Left ventricle myocardium inferior (tissue), 1 donor: ENCODE measurements at regions not wholly inside any gene's neighbourhood (a gene's known extent, or its start where the extent isn't known, plus 50 kb on each side); places are given as distances from the start of the nearest gene placed in this dataset.
"Not testable (repeated sequence)": the region's sequence is repeated elsewhere in the genome, so short reads cannot be mapped to it uniquely, and the experiment has no call there.

Experiments used
- DNase-seq: peaks from one replicate; pipeline ENCODE4 v3.0.0-alpha.2; 2020
- H3K27ac ChIP-seq: fragments of 200-600 bp; replicated peaks from 2 replicates; pipeline ENCODE4 v1.8.0; 2021
- H3K27me3 ChIP-seq: fragments of 200-600 bp; 2 replicates; pipeline ENCODE4 v1.8.0; 2021; ENCODE audit warnings: low read depth
- H3K36me3 ChIP-seq: fragments of 200-600 bp; 2 replicates; pipeline ENCODE4 v1.8.0; 2021
- H3K4me1 ChIP-seq: fragments of 200-600 bp; 2 replicates; pipeline ENCODE4 v1.8.0; 2021
- H3K4me3 ChIP-seq: fragments of 200-600 bp; 2 replicates; pipeline ENCODE4 v1.8.0; 2021; ENCODE audit warnings: mild to moderate bottlenecking, moderate library complexity
- H3K9me3 ChIP-seq: fragments of 200-600 bp; replicated peaks from 2 replicates; pipeline ENCODE4 v1.8.0; 2021
- intact Hi-C: fragments of 100-400 bp; cut with micrococcal nuclease; formaldehyde crosslinking; loops from one replicate; pipeline ENCODE4 v1.11.0; 2022
- TF ChIP-seq, protein P1 (sequence below): fragments of 200-600 bp; IDR thresholded peaks from 2 replicates; pipeline ENCODE4 v1.8.0; 2021; ENCODE audit warnings: antibody characterized with exemption, mild to moderate bottlenecking, borderline replicate concordance
- donor health status: DM: no; HTN: yes; CAD: no; lungs with severe emphysema.

DNA sequence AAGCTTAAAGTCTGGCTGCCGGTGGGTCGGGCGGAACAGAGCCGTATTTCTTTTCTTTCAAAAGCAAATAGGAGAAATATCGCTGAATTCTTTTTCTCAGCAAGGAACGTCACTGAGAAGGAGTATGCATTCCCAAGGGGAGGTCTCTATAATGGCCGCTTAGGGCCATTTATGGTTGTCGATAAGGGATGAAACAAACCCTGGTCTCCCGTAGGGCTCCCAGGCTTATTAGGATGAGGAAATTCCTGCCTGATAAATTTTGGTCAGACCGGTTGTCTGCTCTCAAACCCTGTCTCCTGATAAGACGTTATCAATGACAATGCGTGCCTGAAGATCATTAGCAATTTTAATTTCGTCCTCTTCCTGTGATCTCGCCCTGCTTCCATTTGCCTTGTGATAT is 227.7 kb upstream of the ZEB2 start:
- no peak for DNase-seq
- no peak overlapping the region for H3K4me3 ChIP-seq
- H3K9me3 ChIP-seq, result peaks cover 56% of the 10 kb centered on the region
- H3K36me3 ChIP-seq, result no peaks in the 10 kb centered on the region
- no peaks in the 10 kb centered on the region for H3K27me3 ChIP-seq
- H3K4me1 ChIP-seq, result no peaks in the 10 kb centered on the region
- TF ChIP-seq, protein P1, sequence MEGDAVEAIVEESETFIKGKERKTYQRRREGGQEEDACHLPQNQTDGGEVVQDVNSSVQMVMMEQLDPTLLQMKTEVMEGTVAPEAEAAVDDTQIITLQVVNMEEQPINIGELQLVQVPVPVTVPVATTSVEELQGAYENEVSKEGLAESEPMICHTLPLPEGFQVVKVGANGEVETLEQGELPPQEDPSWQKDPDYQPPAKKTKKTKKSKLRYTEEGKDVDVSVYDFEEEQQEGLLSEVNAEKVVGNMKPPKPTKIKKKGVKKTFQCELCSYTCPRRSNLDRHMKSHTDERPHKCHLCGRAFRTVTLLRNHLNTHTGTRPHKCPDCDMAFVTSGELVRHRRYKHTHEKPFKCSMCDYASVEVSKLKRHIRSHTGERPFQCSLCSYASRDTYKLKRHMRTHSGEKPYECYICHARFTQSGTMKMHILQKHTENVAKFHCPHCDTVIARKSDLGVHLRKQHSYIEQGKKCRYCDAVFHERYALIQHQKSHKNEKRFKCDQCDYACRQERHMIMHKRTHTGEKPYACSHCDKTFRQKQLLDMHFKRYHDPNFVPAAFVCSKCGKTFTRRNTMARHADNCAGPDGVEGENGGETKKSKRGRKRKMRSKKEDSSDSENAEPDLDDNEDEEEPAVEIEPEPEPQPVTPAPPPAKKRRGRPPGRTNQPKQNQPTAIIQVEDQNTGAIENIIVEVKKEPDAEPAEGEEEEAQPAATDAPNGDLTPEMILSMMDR, result no peak
- H3K27ac ChIP-seq, result no peak overlapping the region
- intact Hi-C loops, result no loop called here

DNA sequence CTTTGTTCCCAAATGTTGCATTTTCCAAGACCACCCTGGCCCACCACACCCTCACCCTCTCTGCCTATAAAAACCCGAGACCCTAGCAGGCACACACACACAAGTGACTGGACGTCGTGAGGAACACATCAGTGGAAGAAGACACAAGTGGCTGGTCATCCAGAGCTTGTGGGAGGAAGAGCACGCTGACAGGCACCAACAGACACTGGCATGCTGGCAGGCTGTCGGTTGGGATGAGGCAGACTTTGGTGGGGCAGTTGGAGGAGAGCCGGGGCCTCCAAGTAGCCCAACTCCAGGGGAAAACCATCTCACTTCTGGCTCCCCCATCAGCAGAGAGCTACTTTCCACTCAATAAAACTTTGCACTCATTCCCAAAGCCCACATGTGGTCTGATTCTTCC is 225.5 kb upstream of the ZEB2 start:
- no peaks in the 10 kb centered on the region for H3K36me3 ChIP-seq
- intact Hi-C loops, result no loop called here

DNA sequence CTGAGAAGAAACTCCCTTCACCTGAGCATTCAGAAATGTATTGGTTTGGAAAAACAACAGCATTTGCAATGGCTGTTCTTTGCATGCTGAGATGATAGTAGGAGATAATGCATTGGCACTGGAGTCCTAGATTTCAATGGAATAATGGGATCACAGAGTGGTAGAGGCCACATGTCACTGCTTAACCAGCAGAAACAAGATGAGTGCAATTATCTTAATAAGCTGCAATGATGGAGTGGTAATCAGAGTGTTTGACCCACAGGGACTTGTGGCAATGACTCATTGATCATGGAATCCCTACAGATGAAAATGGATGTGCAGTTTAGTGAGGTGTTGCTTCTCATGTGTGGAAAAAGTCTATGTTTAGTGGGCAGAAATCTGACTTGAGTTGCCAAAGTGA is 218.8 kb upstream of the ZEB2 start:
- Histone ChIP-seq H3K27me3 (no peaks in the 10 kb centered on the region), H3K4me3 (no peak overlapping the region), H3K4me1 (no peaks in the 10 kb centered on the region), H3K36me3 (no peaks in the 10 kb centered on the region), H3K9me3 (peaks cover 14% of the 10 kb centered on the region), H3K27ac (no peak overlapping the region)
- intact Hi-C loops, result no loop called here
- DNase-seq, result no peak
- TF ChIP-seq, protein P1, result no peak

More for the DNA sequence above, 225.5 kb upstream of the ZEB2 start:
- TF ChIP-seq, protein P1, result no peak
- no peaks in the 10 kb centered on the region for H3K4me1 ChIP-seq
- H3K27me3 ChIP-seq, result no peaks in the 10 kb centered on the region
- H3K4me3 ChIP-seq, result no peak overlapping the region
- H3K27ac ChIP-seq, result no peak overlapping the region
- peaks cover 47% of the 10 kb centered on the region for H3K9me3 ChIP-seq
- no peak for DNase-seq

DNA sequence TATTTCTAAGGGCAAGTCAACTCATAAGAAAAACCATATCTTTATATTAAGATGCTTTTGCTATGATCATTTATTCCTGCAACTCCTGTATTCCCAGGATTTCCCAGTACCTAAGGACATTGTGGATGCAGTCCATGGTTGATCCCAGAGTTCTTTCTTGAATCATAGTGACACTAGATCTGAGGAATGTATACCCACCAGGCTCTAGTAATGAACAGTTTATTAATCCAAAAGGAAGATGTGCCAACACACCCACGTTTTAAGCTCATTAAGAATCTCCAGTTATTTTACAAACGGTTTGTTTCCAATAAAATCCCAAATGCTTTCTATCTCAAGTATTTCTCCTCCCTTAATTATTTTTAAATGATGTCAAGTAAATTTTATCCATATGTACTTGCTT is 210.8 kb upstream of the ZEB2 start:
- TF ChIP-seq, protein P1, result no peak
- Histone ChIP-seq H3K9me3 (peaks cover 12% of the 10 kb centered on the region), H3K4me3 (no peak overlapping the region), H3K4me1 (peaks cover 8% of the 10 kb centered on the region), H3K36me3 (no peaks in the 10 kb centered on the region), H3K27me3 (no peaks in the 10 kb centered on the region), H3K27ac (no peak overlapping the region)
- DNase-seq, result no peak
- intact Hi-C loops, result no loop called here

DNA sequence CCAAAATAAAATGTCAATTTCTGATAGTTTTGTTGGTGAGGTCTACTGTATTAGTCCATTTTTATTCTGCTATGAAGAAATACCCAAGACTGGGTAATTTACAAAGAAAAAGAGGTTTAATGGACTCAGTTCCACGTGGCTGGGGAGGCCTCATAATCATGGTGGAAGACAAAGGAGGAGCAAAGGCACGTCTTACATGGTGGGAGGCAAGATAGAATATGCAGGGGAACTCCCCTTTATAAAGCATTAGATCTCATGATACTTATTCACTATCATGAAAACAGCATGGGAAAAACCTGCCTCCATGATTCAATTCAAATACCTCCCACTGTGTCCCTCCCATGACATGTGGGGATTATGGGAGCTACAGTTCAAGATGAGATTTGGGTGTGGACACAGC is 204.5 kb upstream of the ZEB2 start:
- H3K36me3 ChIP-seq, H3K4me3 ChIP-seq, DNase-seq, H3K27me3 ChIP-seq, H3K9me3 ChIP-seq, intact Hi-C loops, H3K27ac ChIP-seq, H3K4me1 ChIP-seq: not testable (repeated sequence)

DNA sequence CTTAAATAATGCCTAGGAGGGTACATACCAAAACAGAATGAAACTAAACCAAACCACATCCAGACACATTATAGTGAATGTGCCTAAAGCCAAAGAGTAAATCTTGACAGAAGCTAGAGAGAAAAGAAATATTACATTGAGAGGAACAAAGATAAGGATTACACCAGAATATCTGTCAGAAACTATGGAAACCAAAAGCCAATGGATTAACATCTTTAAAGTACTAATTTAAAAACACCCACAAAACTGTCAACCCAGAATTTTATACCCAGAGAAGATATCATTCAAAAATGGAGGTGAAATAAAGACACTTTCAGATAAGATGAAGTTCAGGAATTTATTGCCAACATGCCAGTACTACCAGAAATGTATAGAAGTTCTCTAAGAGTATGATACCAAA is 198.5 kb upstream of the ZEB2 start:
- intact Hi-C loops, result no loop called here
- H3K4me3 ChIP-seq, result no peak overlapping the region
- peaks cover 12% of the 10 kb centered on the region for H3K4me1 ChIP-seq
- no peaks in the 10 kb centered on the region for H3K36me3 ChIP-seq
- DNase-seq, result no peak
- H3K9me3 ChIP-seq, result peaks cover 24% of the 10 kb centered on the region
- H3K27me3 ChIP-seq, result no peaks in the 10 kb centered on the region
- H3K27ac ChIP-seq, result no peak overlapping the region
- TF ChIP-seq, protein P1, result no peak
